Iris pigment epithelial cell (primary cell): ENCODE measurements at regions not wholly inside any gene's neighbourhood (a gene's known extent, or its start where the extent isn't known, plus 50 kb on each side); places are given as distances from the start of the nearest gene placed in this dataset.
"Not testable (repeated sequence)": the region's sequence is repeated elsewhere in the genome, so short reads cannot be mapped to it uniquely, and the experiment has no call there.

Experiments used
- DNase-seq: peaks from one replicate; pipeline ENCODE4 v3.0.0-alpha.2; 2011; ENCODE audit warnings: low read depth

- no peak for DNase-seq
Observed at GRCh38 chr12:78519422-78519821, 345.2 kb upstream of the SYT1 start.

GRCh38 chr12:78530100-78530765 lies 334.3 kb upstream of the SYT1 start:
- peak; percentile 58 for DNase-seq

GRCh38 chr12:78531831-78532458 lies 332.6 kb upstream of the SYT1 start:
- no peak for DNase-seq

GRCh38 chr12:78534311-78534710 lies 330.3 kb upstream of the SYT1 start:
- DNase-seq, result no peak

- peak; percentile 76 for DNase-seq
Observed at GRCh38 chr12:78540606-78541336, 323.8 kb upstream of the SYT1 start.

GRCh38 chr12:78550831-78551230 lies 313.7 kb upstream of the SYT1 start:
- no peak for DNase-seq

GRCh38 chr12:78555802-78556201 lies 308.8 kb upstream of the SYT1 start:
- DNase-seq, result peak; percentile 8

- no peak for DNase-seq
Observed at GRCh38 chr12:78556651-78557050, 307.9 kb upstream of the SYT1 start.

GRCh38 chr12:78559416-78559815 lies 305.2 kb upstream of the SYT1 start:
- DNase-seq, result peak; percentile 18

GRCh38 chr12:78559886-78560285 lies 304.7 kb upstream of the SYT1 start:
- DNase-seq, result no peak

GRCh38 chr12:78560633-78561032 lies 303.9 kb upstream of the SYT1 start:
- DNase-seq, result no peak

GRCh38 chr12:78562368-78563205 lies 302.0 kb upstream of the SYT1 start:
- DNase-seq, result peak; percentile 18

- DNase-seq, result no peak
Observed at GRCh38 chr12:78563826-78564225, 300.7 kb upstream of the SYT1 start.

- DNase-seq, result peak; percentile 5
Observed at GRCh38 chr12:78566456-78566855, 298.1 kb upstream of the SYT1 start.

- peak; percentile 47 for DNase-seq
Observed at GRCh38 chr12:78568321-78569020, 296.1 kb upstream of the SYT1 start.

GRCh38 chr12:78571953-78572352 lies 292.6 kb upstream of the SYT1 start:
- no peak for DNase-seq

GRCh38 chr12:78575208-78575607 lies 289.4 kb upstream of the SYT1 start:
- not testable (repeated sequence) for DNase-seq

GRCh38 chr12:78579846-78580245 lies 284.7 kb upstream of the SYT1 start:
- DNase-seq, result no peak

GRCh38 chr12:78580296-78580695 lies 284.3 kb upstream of the SYT1 start:
- peak; percentile 17 for DNase-seq

GRCh38 chr12:78584695-78585094 lies 279.9 kb upstream of the SYT1 start:
- DNase-seq, result peak; percentile 31

- no peak for DNase-seq
Observed at GRCh38 chr12:78585132-78585531, 279.4 kb upstream of the SYT1 start.

- DNase-seq, result no peak
Observed at GRCh38 chr12:78586790-78587189, 277.8 kb upstream of the SYT1 start.
